Peyer's patch (tissue), 4 donors: ENCODE measurements at regions not wholly inside any gene's neighbourhood (a gene's known extent, or its start where the extent isn't known, plus 50 kb on each side); places are given as distances from the start of the nearest gene placed in this dataset.

Experiments
- DNase-seq, 3 donors: peaks; one replicate each; pipeline ENCODE4 v3.0.0-alpha.2; 2017 to 2019
- H3K27ac ChIP-seq, 4 donors: fragments of 200-600 bp; sonication (generic); one replicate each; pipeline ENCODE4 v1.5.1; 2016 to 2019
- H3K27me3 ChIP-seq, 2 donors: fragments of 200-600 bp; sonication (generic); one replicate each; pipeline ENCODE4 v1.5.1; 2019
- H3K36me3 ChIP-seq, 3 donors: fragments of 200-600 bp; sonication (generic); one replicate each; pipeline ENCODE4 v1.5.1; 2016 to 2019
- H3K4me1 ChIP-seq, 4 donors: fragments of 200-600 bp; sonication (generic); one replicate each; pipeline ENCODE4 v1.5.1; 2016 to 2019
- H3K4me3 ChIP-seq, 4 donors: fragments of 200-600 bp; sonication (generic); 1 replicate in 3 of 4; 2 replicates in 1 of 4; pipeline ENCODE4 v1.5.1; 2016 to 2019; ENCODE audit warnings: mild to moderate bottlenecking in 1 of 4
- H3K9me3 ChIP-seq, 4 donors: fragments of 200-600 bp; sonication (generic); one replicate each; pipeline ENCODE4 v1.5.1; 2016 to 2019; ENCODE audit warnings: mild to moderate bottlenecking in 1 of 4
- POLR2A ChIP-seq, 2 donors: fragments of 450-650 bp; IDR thresholded peaks; one replicate each; pipeline ENCODE4 v1.5.1; 2017; ENCODE audit warnings: antibody characterized with exemption in 2 of 2, mild to moderate bottlenecking in 2 of 2, moderate library complexity in 2 of 2
- TF ChIP-seq, protein P1 (sequence below), 6 experiments: fragments of 450-650 bp in 4 of 6; fragments of 200-600 bp in 2 of 6; sonication (generic) in 1 of 6; IDR thresholded peaks; one replicate each; pipeline ENCODE4 v1.5.1; 2017 to 2019; ENCODE audit warnings: antibody characterized with exemption in 6 of 6, mild to moderate bottlenecking in 3 of 6, moderate library complexity in 1 of 6

- no peak for DNase-seq
- no peaks in the 10 kb centered on the region for H3K4me1 ChIP-seq
- no peaks in the 10 kb centered on the region for H3K36me3 ChIP-seq
- no peaks in the 10 kb centered on the region for H3K27me3 ChIP-seq
- TF ChIP-seq, protein P1, sequence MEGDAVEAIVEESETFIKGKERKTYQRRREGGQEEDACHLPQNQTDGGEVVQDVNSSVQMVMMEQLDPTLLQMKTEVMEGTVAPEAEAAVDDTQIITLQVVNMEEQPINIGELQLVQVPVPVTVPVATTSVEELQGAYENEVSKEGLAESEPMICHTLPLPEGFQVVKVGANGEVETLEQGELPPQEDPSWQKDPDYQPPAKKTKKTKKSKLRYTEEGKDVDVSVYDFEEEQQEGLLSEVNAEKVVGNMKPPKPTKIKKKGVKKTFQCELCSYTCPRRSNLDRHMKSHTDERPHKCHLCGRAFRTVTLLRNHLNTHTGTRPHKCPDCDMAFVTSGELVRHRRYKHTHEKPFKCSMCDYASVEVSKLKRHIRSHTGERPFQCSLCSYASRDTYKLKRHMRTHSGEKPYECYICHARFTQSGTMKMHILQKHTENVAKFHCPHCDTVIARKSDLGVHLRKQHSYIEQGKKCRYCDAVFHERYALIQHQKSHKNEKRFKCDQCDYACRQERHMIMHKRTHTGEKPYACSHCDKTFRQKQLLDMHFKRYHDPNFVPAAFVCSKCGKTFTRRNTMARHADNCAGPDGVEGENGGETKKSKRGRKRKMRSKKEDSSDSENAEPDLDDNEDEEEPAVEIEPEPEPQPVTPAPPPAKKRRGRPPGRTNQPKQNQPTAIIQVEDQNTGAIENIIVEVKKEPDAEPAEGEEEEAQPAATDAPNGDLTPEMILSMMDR (IDR thresholded peaks at IDR 0.05), result no peak
- TF ChIP-seq POLR2A (IDR thresholded peaks at IDR 0.05), result no peak
- H3K4me3 ChIP-seq, result no peak overlapping the region
- H3K27ac ChIP-seq, result no peak overlapping the region
- no peaks in the 10 kb centered on the region for H3K9me3 ChIP-seq
These were observed 584.5 kb downstream of the MATN1 start for GRCh38 chr1:30138891-30139290.

DNA sequence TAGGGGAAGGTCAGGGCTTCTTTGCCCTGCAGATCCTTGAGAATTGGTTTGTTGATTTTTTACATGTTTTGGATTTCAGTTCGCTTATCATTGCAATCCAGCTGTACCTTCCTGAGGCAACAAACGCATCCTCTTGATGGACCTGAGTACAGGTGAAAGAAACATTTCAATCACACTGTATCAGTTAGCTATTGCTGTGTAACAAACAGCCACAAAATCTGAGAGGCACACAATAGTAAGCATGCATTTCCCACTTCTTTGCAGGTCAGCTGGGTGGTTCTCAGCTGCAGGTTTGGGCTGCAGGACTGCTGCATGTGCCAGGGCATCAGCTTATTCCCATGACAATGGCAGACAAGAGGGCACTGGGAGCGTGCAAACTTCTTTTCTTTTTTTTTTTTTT is 586.4 kb downstream of the MATN1 start:
- TF ChIP-seq POLR2A (IDR thresholded peaks at IDR 0.05), result no peak
- TF ChIP-seq, protein P1 (IDR thresholded peaks at IDR 0.05), result no peak
- no peaks in the 10 kb centered on the region for H3K36me3 ChIP-seq
- no peak for DNase-seq
- no peak overlapping the region for H3K4me3 ChIP-seq
- no peaks in the 10 kb centered on the region for H3K4me1 ChIP-seq
- H3K27me3 ChIP-seq, result no peaks in the 10 kb centered on the region
- H3K9me3 ChIP-seq, result no peaks in the 10 kb centered on the region
- H3K27ac ChIP-seq, result no peak overlapping the region

DNA sequence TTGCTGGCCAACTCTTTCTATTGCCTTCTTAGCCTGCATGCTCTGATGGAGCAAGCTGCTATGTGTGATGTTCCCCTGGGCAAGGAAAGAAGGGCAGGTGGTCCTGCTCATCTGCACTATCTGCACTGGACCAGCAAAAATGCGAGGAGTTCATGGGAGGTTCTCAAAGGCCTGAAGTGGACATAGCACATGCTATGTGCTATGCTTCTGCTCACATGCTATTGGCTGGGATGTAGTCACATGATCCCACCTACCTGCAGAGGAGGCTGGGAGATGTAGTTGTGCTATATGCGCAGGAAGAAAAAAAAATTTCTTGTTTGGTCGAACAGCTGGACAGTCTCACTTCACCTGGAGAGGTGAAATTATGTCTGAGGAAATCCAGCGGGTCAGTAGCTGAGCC is 587.7 kb downstream of the MATN1 start:
- no peak for DNase-seq
- H3K9me3 ChIP-seq, result no peaks in the 10 kb centered on the region
- no peaks in the 10 kb centered on the region for H3K36me3 ChIP-seq
- H3K27me3 ChIP-seq, result no peaks in the 10 kb centered on the region
- no peak overlapping the region for H3K4me3 ChIP-seq
- no peak overlapping the region for H3K27ac ChIP-seq
- TF ChIP-seq POLR2A (IDR thresholded peaks at IDR 0.05), result no peak
- TF ChIP-seq, protein P1 (IDR thresholded peaks at IDR 0.05), result no peak
- no peaks in the 10 kb centered on the region for H3K4me1 ChIP-seq

DNA sequence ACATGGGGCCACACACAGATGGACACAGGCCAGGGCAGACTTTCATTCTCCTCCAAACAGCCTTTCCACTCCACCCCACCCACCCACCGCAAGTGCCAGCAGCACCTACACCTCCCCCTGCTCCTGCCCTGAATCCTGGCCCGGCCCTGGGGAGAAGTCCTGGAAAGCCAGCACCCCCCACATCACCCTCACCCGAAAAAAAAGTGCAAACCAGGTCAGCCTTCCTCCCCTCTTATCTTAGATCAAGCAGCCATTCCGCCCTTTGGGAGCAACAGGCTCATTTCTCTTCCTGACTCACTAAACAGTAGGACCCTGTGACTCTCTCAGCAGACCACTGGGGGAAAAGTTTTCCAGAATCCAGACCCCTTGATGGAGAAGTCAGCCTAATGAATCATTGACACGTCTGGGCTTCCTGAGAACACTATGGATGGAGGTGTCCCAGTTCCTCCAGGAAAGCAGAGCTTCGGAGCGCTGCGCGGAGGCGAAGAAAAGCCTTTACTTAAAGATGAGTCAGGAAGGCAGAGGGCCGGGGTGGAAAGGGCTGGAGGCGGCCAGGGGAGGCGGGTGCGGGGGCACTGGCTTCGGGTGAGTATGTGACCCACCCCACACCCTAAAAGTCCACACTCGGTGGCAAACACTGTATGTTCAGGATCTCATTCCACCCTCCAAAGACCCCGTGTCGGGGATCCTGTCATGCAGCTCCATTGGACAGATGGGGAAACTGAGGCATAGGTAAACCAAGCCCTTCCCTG is 588.7 kb downstream of the MATN1 start:
- no peak for DNase-seq
- TF ChIP-seq POLR2A (IDR thresholded peaks at IDR 0.05), result no peak
- TF ChIP-seq, protein P1 (IDR thresholded peaks at IDR 0.05), result no peak
- Histone ChIP-seq H3K27me3 (no peaks in the 10 kb centered on the region), H3K36me3 (no peaks in the 10 kb centered on the region), H3K4me1 (no peaks in the 10 kb centered on the region), H3K9me3 (no peaks in the 10 kb centered on the region), H3K4me3 (no peak overlapping the region), H3K27ac (no peak overlapping the region)

DNA sequence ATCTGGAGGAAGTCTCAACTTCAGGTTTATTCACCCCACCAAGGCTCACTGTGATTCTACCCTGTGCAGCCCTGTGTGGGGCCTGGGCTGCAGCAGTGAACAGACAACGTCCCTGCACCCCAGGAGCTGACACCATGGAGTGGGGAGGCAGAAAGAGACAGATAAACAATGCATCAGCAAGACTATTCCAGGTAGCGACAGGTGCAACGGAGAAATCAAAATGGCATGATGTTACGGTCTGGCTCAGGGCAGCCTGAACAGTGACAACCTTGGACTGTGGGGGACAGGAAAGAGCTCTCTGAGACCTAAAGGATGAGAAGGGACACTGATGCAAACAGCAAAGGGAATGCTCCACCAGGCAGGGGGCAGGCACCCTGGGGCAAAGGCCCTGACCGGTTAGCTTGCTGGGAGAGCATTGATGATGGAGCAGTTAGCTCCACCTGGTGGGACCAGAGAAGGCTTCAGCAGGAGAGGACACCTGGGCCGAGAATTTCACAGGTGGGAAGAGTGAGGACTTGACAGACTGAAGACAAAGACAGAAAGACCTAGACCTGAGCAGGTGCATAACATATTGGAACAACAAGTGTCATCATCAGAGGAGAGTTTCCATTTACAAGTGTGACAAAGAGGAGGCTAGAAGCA is 589.9 kb downstream of the MATN1 start:
- no peak overlapping the region for H3K4me3 ChIP-seq
- H3K4me1 ChIP-seq, result no peaks in the 10 kb centered on the region
- no peaks in the 10 kb centered on the region for H3K9me3 ChIP-seq
- no peak for TF ChIP-seq POLR2A (IDR thresholded peaks at IDR 0.05)
- TF ChIP-seq, protein P1 (IDR thresholded peaks at IDR 0.05), result no peak
- no peaks in the 10 kb centered on the region for H3K27me3 ChIP-seq
- H3K27ac ChIP-seq, result no peak overlapping the region
- peak in 1 of 3 donors; percentile 6 for DNase-seq
- H3K36me3 ChIP-seq, result no peaks in the 10 kb centered on the region
